Pancreas (tissue), 10 donors: ENCODE measurements at regions not wholly inside any gene's neighbourhood (a gene's known extent, or its start where the extent isn't known, plus 50 kb on each side); places are given as distances from the start of the nearest gene placed in this dataset.

Source experiments
- ATAC-seq, 4 donors: fragments of 200-7000 bp; cut with Tn5 transposase; one replicate each; pipeline versions ENCODE4 v1.8.0 to v1.9.1; 2020; ENCODE audit warnings: mild to moderate bottlenecking in 4 of 4, moderate library complexity in 4 of 4
- DNase-seq, 6 donors: peaks; one replicate each; pipeline ENCODE4 v3.0.0-alpha.2; 2020
- FAIRE-seq: peaks from 2 replicates; lab custom pipeline; 2012; peaks lifted over from hg19 to GRCh38; lab: Jason Lieb, UNC
- H3K27ac ChIP-seq, 4 donors: fragments of 200-600 bp; sonication (generic); 1 replicate in 3 of 4; 2 replicates in 1 of 4; pipeline versions ENCODE4 v1.5.0 to v1.8.0; 2020
- H3K27me3 ChIP-seq, 4 donors: fragments of 200-600 bp; one replicate each; pipeline ENCODE4 v1.8.0; 2021
- H3K36me3 ChIP-seq, 3 donors: fragments of 200-600 bp; sonication (generic) in 1 of 3; one replicate each; pipeline versions ENCODE4 v1.5.0 to v1.8.0; 2020 to 2021
- H3K4me1 ChIP-seq, 3 donors: fragments of 200-600 bp; one replicate each; pipeline ENCODE4 v1.8.0; 2021
- H3K4me3 ChIP-seq, 4 donors: fragments of 200-600 bp; sonication (generic) in 2 of 4; one replicate each; pipeline versions ENCODE4 v1.5.0 to v1.8.0; 2020 to 2021
- H3K9me3 ChIP-seq, 4 donors: fragments of 200-600 bp; one replicate each; pipeline ENCODE4 v1.8.0; 2021
- CTCF ChIP-seq, 4 donors: fragments of 200-600 bp; sonication (generic) in 3 of 4; IDR thresholded peaks; one replicate each; pipeline versions ENCODE4 v1.5.0 to v1.8.0; 2021; ENCODE audit warnings: antibody characterized with exemption in 4 of 4
- WGBS, 2 donors: extraction: QIAGEN DNeasy Blood & Tissue Kit; methylation state at CpG; one replicate each; pipeline ENCODE4 v1.1.7; 2013; 5-methylcytosine and 5-hydroxymethylcytosine counted together
- intact Hi-C, 3 donors: fragments of 100-400 bp; cut with DNase I; formaldehyde crosslinking; loops; one replicate each; pipeline versions ENCODE4 v1.11.1 to v1.14.2; 2022
- donor health status: healthy with polysubstance abuse.
- donor health status: DM: no; HTN: no; CAD: no; lungs with moderate emphysema.
- donor health status: DM: no; HTN: no; CAD: no.
- donor health status: control.
- donor health status: control.
- donor health status: Bipolar disorder and iron deficiency.
- donor health status: DM: yes; HTN: yes; CAD: no.
- donor health status: DM: no; HTN: no; CAD: no.
- donor health status: DM: no; HTN: no; CAD: no.
- donor health status: DM: yes; HTN: yes; CAD: no.

- 62 to 69% methylated on average over 2 of the region's 2 CpGs for whole genome bisulfite sequencing, 2 donors
- no peaks in the 10 kb centered on the region for H3K9me3 ChIP-seq
These were observed 261.7 kb upstream of the FOXN3 start for GRCh38 chr14:89678768-89679167.

GRCh38 chr14:89675590-89675989 is 258.6 kb upstream of the FOXN3 start:
- intact Hi-C loops: no loop called here
- FAIRE-seq: no peak
- Histone ChIP-seq H3K4me3 (no peak overlapping the region), H3K27ac (no peak overlapping the region), H3K4me1 (no peaks in the 10 kb centered on the region), H3K27me3 (no peaks in the 10 kb centered on the region), H3K36me3 (no peaks in the 10 kb centered on the region), H3K9me3 (no peaks in the 10 kb centered on the region)
- TF ChIP-seq CTCF (IDR thresholded peaks at IDR 0.05): no peak
- WGBS, 2 donors: 71 to 72% methylated on average over 3 of the region's 3 CpGs
- DNase-seq: no peak
- ATAC-seq: no peak

More at GRCh38 chr14:89678768-89679167, 261.7 kb upstream of the FOXN3 start:
- Histone ChIP-seq H3K4me1 (no peaks in the 10 kb centered on the region), H3K27me3 (no peaks in the 10 kb centered on the region), H3K36me3 (no peaks in the 10 kb centered on the region), H3K27ac (no peak overlapping the region), H3K4me3 (no peak overlapping the region)
- no peak for TF ChIP-seq CTCF (IDR thresholded peaks at IDR 0.05)
- FAIRE-seq (no peak), DNase-seq (no peak), ATAC-seq (no peak)
- intact Hi-C loops: no loop called here

- Histone ChIP-seq H3K36me3 (no peaks in the 10 kb centered on the region), H3K4me3 (no peak overlapping the region), H3K4me1 (no peaks in the 10 kb centered on the region), H3K27ac (no peak overlapping the region), H3K9me3 (no peaks in the 10 kb centered on the region), H3K27me3 (no peaks in the 10 kb centered on the region)
- FAIRE-seq (no peak), DNase-seq (no peak), ATAC-seq (no peak)
- 71% methylated on average over 1 of the region's 1 CpG for WGBS, 2 donors
- intact Hi-C loops: no loop called here
- TF ChIP-seq CTCF (IDR thresholded peaks at IDR 0.05): no peak
These were observed 257.9 kb upstream of the FOXN3 start for GRCh38 chr14:89674936-89675335.

- H3K4me1 ChIP-seq: no peaks in the 10 kb centered on the region
- no peak for DNase-seq
- no peaks in the 10 kb centered on the region for H3K9me3 ChIP-seq
- no peaks in the 10 kb centered on the region for H3K27me3 ChIP-seq
- intact Hi-C loops: no loop called here
- H3K27ac ChIP-seq: no peak overlapping the region
- FAIRE-seq: no peak
- 89 to 94% methylated on average over 1 of the region's 1 CpG for WGBS, 2 donors
- TF ChIP-seq CTCF (IDR thresholded peaks at IDR 0.05): no peak
- H3K36me3 ChIP-seq: no peaks in the 10 kb centered on the region
- no peak for ATAC-seq
- no peak overlapping the region for H3K4me3 ChIP-seq
These were observed 257.2 kb upstream of the FOXN3 start for GRCh38 chr14:89674240-89674639.

- TF ChIP-seq CTCF (IDR thresholded peaks at IDR 0.05): no peak
- Histone ChIP-seq H3K36me3 (no peaks in the 10 kb centered on the region), H3K27ac (no peak overlapping the region), H3K27me3 (no peaks in the 10 kb centered on the region), H3K9me3 (no peaks in the 10 kb centered on the region), H3K4me1 (no peaks in the 10 kb centered on the region), H3K4me3 (no peak overlapping the region)
- WGBS, 2 donors: 81 to 82% methylated on average over 6 of the region's 6 CpGs
- no peak for DNase-seq
- FAIRE-seq: no peak
- ATAC-seq: no peak
- intact Hi-C loops: no loop called here
These were observed 256.6 kb upstream of the FOXN3 start for GRCh38 chr14:89673512-89674225.
